MM.1S (cell line): ENCODE measurements at regions not wholly inside any gene's neighbourhood (a gene's known extent, or its start where the extent isn't known, plus 50 kb on each side); places are given as distances from the start of the nearest gene placed in this dataset.

Experiments
- CTCF ChIP-seq: fragments of 300-600 bp; sonication (generic); IDR thresholded peaks from 2 replicates; pipeline ENCODE4 v1.5.1; 2016; ENCODE audit warnings: antibody characterized with exemption, low read length, mixed read lengths
- EZH2 ChIP-seq: fragments of 300-600 bp; sonication (generic); optimal IDR thresholded peaks from 2 replicates; pipeline ENCODE3; 2017; ENCODE audit warnings: low read depth, mild to moderate bottlenecking, antibody characterized with exemption, low read length, mixed read lengths

- TF ChIP-seq CTCF (no peak), EZH2 (no peak)
These were observed 371.6 kb upstream of the MON1B start for GRCh38 chr16:76819226-76819916.
